ENCODE measurements at regions not wholly inside any gene's neighbourhood (a gene's known extent, or its start where the extent isn't known, plus 50 kb on each side); places are given as distances from the start of the nearest gene placed in this dataset.
"Not testable (repeated sequence)": the region's sequence is repeated elsewhere in the genome, so short reads cannot be mapped to it uniquely, and the experiment has no call there.

- Histone ChIP-seq H3K27ac (ENCODE audit: low read length) (no peak overlapping the region), H2AFZ (ENCODE audit: low read depth, low read length) (no peak overlapping the region), H3K79me2 (ENCODE audit: insufficient read depth, low read length) (no peaks in the 10 kb centered on the region), H3K9ac (ENCODE audit: low read depth, low read length) (no peak overlapping the region), H3K4me3 (ENCODE audit: low read depth in 1 of 2, low read length in 2 of 2) (no peak overlapping the region), H3K4me2 (ENCODE audit: insufficient read depth, low read length) (no peak overlapping the region), H3K36me3 (ENCODE audit: insufficient read depth, low read length) (no peaks in the 10 kb centered on the region), H4K20me1 (ENCODE audit: insufficient read depth, low read length) (no peaks in the 10 kb centered on the region), H3K27me3 (ENCODE audit: insufficient read depth, low read length, poor library complexity) (no peaks in the 10 kb centered on the region), H3K9me3 (ENCODE audit: insufficient read depth, low read length, severe bottlenecking) (no peaks in the 10 kb centered on the region), H3K4me1 (ENCODE audit: insufficient read depth, low read length) (no peaks in the 10 kb centered on the region)
- no peak for DNase-seq
- no peak for ATAC-seq (ENCODE audit: insufficient read depth, low read depth)
- TF ChIP-seq EZH2 (IDR thresholded peaks at IDR 0.05; ENCODE audit: borderline replicate concordance, low read depth, low read length, severe bottlenecking) = no peak
- TF ChIP-seq, protein P1, sequence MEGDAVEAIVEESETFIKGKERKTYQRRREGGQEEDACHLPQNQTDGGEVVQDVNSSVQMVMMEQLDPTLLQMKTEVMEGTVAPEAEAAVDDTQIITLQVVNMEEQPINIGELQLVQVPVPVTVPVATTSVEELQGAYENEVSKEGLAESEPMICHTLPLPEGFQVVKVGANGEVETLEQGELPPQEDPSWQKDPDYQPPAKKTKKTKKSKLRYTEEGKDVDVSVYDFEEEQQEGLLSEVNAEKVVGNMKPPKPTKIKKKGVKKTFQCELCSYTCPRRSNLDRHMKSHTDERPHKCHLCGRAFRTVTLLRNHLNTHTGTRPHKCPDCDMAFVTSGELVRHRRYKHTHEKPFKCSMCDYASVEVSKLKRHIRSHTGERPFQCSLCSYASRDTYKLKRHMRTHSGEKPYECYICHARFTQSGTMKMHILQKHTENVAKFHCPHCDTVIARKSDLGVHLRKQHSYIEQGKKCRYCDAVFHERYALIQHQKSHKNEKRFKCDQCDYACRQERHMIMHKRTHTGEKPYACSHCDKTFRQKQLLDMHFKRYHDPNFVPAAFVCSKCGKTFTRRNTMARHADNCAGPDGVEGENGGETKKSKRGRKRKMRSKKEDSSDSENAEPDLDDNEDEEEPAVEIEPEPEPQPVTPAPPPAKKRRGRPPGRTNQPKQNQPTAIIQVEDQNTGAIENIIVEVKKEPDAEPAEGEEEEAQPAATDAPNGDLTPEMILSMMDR (IDR thresholded peaks at IDR 0.05; ENCODE audit: borderline replicate concordance, extremely low read depth, low read length, poor library complexity, severe bottlenecking) = no peak
Measured at GRCh38 chr3:94822298-94822697, 759.4 kb downstream of the NSUN3 start.

DNA sequence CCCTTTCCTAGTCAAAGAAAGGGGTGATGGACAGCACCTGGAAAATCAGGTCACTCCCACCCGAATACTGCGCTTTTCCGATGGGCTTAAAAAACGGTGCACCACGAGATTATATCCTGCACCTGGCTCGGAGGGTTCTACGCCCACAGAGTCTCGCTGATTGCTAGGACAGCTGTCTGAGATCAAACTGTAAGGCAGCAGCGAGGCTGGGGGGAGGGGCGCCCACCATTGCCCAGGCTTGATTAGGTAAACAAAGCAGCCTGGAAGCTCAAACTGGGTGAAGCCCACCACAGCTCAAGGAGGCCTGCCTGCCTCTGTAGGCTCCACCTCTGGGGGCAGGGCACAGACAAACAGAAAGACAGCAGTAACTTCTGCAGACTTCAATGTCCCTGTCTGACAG is 783.4 kb downstream of the NSUN3 start:
- not testable (repeated sequence) for H3K9me3 ChIP-seq (ENCODE audit: insufficient read depth, low read length, severe bottlenecking); H3K4me1 ChIP-seq (ENCODE audit: insufficient read depth, low read length); H3K79me2 ChIP-seq (ENCODE audit: insufficient read depth, low read length); H3K4me2 ChIP-seq (ENCODE audit: insufficient read depth, low read length); DNase-seq; H4K20me1 ChIP-seq (ENCODE audit: insufficient read depth, low read length); H3K36me3 ChIP-seq (ENCODE audit: insufficient read depth, low read length); ATAC-seq (ENCODE audit: insufficient read depth, low read depth); H3K27me3 ChIP-seq (ENCODE audit: insufficient read depth, low read length, poor library complexity); H3K4me3 ChIP-seq (ENCODE audit: low read depth in 1 of 2, low read length in 2 of 2); H3K27ac ChIP-seq (ENCODE audit: low read length); H3K9ac ChIP-seq (ENCODE audit: low read depth, low read length); H2AFZ ChIP-seq (ENCODE audit: low read depth, low read length)

- DNase-seq = no peak
- H3K27me3 ChIP-seq (ENCODE audit: insufficient read depth, low read length, poor library complexity) = no peaks in the 10 kb centered on the region
- no peak overlapping the region for H3K4me3 ChIP-seq (ENCODE audit: low read depth in 1 of 2, low read length in 2 of 2)
- TF ChIP-seq EZH2 (IDR thresholded peaks at IDR 0.05; ENCODE audit: borderline replicate concordance, low read depth, low read length, severe bottlenecking) = no peak
- TF ChIP-seq, protein P1 (IDR thresholded peaks at IDR 0.05; ENCODE audit: borderline replicate concordance, extremely low read depth, low read length, poor library complexity, severe bottlenecking) = peak; percentile 57
- H3K79me2 ChIP-seq (ENCODE audit: insufficient read depth, low read length) = no peaks in the 10 kb centered on the region
- no peaks in the 10 kb centered on the region for H3K4me1 ChIP-seq (ENCODE audit: insufficient read depth, low read length)
- H3K9me3 ChIP-seq (ENCODE audit: insufficient read depth, low read length, severe bottlenecking) = peaks cover 5% of the 10 kb centered on the region
- no peak overlapping the region for H2AFZ ChIP-seq (ENCODE audit: low read depth, low read length)
- H3K9ac ChIP-seq (ENCODE audit: low read depth, low read length) = no peak overlapping the region
- no peaks in the 10 kb centered on the region for H3K36me3 ChIP-seq (ENCODE audit: insufficient read depth, low read length)
- no peak overlapping the region for H3K4me2 ChIP-seq (ENCODE audit: insufficient read depth, low read length)
- no peak for ATAC-seq (ENCODE audit: insufficient read depth, low read depth)
- H4K20me1 ChIP-seq (ENCODE audit: insufficient read depth, low read length) = no peaks in the 10 kb centered on the region
- H3K27ac ChIP-seq (ENCODE audit: low read length) = no peak overlapping the region
Measured at GRCh38 chr3:94862703-94863102, 799.8 kb downstream of the NSUN3 start.

DNA sequence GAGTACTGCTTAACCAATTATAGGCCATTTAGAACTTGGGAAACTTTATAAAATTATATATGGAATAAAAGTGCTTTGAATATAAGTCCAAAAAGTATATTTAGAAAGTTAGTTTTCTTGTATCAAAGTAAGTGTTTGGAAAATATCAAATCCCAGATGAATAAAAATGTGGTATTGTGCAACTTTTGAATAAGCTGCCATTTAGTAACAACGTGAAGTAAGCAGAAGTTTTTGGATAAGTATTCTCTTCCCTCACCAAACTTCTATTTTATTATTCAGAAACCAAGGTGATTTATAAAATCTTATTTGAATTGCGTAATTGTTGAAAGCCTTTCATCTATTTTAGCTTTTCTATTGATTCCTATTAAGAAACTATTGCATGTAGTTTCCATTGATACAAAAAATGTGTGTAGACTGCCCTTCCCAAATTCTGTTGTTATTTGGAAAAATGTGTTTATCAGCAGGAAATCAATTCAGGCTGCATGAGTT is 806.2 kb downstream of the NSUN3 start:
- DNase-seq (no peak), ATAC-seq (ENCODE audit: insufficient read depth, low read depth) (no peak)
- Histone ChIP-seq H3K4me3 (ENCODE audit: low read depth in 1 of 2, low read length in 2 of 2) (no peak overlapping the region), H3K79me2 (ENCODE audit: insufficient read depth, low read length) (no peaks in the 10 kb centered on the region), H3K9ac (ENCODE audit: low read depth, low read length) (no peak overlapping the region), H3K27ac (ENCODE audit: low read length) (no peak overlapping the region), H3K27me3 (ENCODE audit: insufficient read depth, low read length, poor library complexity) (no peaks in the 10 kb centered on the region), H2AFZ (ENCODE audit: low read depth, low read length) (no peak overlapping the region), H3K9me3 (ENCODE audit: insufficient read depth, low read length, severe bottlenecking) (peaks cover 10% of the 10 kb centered on the region), H3K4me2 (ENCODE audit: insufficient read depth, low read length) (no peak overlapping the region), H3K4me1 (ENCODE audit: insufficient read depth, low read length) (no peaks in the 10 kb centered on the region), H4K20me1 (ENCODE audit: insufficient read depth, low read length) (no peaks in the 10 kb centered on the region), H3K36me3 (ENCODE audit: insufficient read depth, low read length) (no peaks in the 10 kb centered on the region)
- TF ChIP-seq, protein P1 (IDR thresholded peaks at IDR 0.05; ENCODE audit: borderline replicate concordance, extremely low read depth, low read length, poor library complexity, severe bottlenecking) = no peak
- TF ChIP-seq EZH2 (IDR thresholded peaks at IDR 0.05; ENCODE audit: borderline replicate concordance, low read depth, low read length, severe bottlenecking) = no peak

Measured in DND-41 (cell line).